Esophagus squamous epithelium (tissue), 4 donors: ENCODE measurements at regions not wholly inside any gene's neighbourhood (a gene's known extent, or its start where the extent isn't known, plus 50 kb on each side); places are given as distances from the start of the nearest gene placed in this dataset.

ENCODE experiments used
- POLR2A ChIP-seq, 4 donors: fragments of 450-650 bp; IDR thresholded peaks; one replicate each; pipeline ENCODE4 v1.6.1; 2017; ENCODE audit warnings: antibody characterized with exemption in 4 of 4, mild to moderate bottlenecking in 4 of 4, moderate library complexity in 3 of 4
- TF ChIP-seq, protein P1 (sequence below), 6 experiments: fragments of 450-650 bp in 4 of 6; fragments of 200-600 bp in 2 of 6; sonication (generic) in 2 of 6; IDR thresholded peaks; one replicate each; pipeline ENCODE4 v1.5.1; 2016 to 2019; ENCODE audit warnings: antibody characterized with exemption in 6 of 6, mild to moderate bottlenecking in 4 of 6, moderate library complexity in 4 of 6

DNA sequence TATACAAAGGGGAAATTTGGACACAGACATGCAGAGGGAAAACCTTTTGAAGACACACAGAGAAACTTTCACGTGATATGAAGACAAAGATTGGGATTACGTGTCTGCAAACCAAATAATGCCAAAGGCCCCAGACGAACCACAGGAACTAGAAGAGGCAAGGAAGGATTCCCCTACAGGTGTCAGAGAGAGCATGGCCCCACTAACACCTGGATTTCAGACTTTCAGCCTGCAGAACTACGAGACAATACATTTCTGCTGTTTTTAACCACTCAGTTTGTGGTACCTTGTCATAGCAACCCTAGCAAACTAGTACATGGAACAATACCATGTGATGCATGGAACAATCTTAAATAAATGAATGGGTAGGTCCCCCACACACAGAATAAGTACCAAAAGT is 341.0 kb downstream of the HDGFL1 start:
- TF ChIP-seq, protein P1, sequence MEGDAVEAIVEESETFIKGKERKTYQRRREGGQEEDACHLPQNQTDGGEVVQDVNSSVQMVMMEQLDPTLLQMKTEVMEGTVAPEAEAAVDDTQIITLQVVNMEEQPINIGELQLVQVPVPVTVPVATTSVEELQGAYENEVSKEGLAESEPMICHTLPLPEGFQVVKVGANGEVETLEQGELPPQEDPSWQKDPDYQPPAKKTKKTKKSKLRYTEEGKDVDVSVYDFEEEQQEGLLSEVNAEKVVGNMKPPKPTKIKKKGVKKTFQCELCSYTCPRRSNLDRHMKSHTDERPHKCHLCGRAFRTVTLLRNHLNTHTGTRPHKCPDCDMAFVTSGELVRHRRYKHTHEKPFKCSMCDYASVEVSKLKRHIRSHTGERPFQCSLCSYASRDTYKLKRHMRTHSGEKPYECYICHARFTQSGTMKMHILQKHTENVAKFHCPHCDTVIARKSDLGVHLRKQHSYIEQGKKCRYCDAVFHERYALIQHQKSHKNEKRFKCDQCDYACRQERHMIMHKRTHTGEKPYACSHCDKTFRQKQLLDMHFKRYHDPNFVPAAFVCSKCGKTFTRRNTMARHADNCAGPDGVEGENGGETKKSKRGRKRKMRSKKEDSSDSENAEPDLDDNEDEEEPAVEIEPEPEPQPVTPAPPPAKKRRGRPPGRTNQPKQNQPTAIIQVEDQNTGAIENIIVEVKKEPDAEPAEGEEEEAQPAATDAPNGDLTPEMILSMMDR (IDR thresholded peaks at IDR 0.05), result no peak
- TF ChIP-seq POLR2A (IDR thresholded peaks at IDR 0.05), result no peak
